HG02970 (cell line): ENCODE measurements at regions not wholly inside any gene's neighbourhood (a gene's known extent, or its start where the extent isn't known, plus 50 kb on each side); places are given as distances from the start of the nearest gene placed in this dataset.
"Not testable (repeated sequence)": the region's sequence is repeated elsewhere in the genome, so short reads cannot be mapped to it uniquely, and the experiment has no call there.

ENCODE experiments used
- ATAC-seq: cut with Tn5 transposase; IDR thresholded peaks from one replicate; pipeline ENCODE4 v1.9.1; 2021; ENCODE audit warnings: mild to moderate bottlenecking, moderate library complexity, moderate number of reproducible peaks; ENCODE audit not compliant: unreplicated experiment, low FRiP score

GRCh38 chr3:6697722-6698121 is 163.2 kb upstream of the GRM7 start:
- no peak for ATAC-seq

GRCh38 chr3:6704817-6705216 is 156.1 kb upstream of the GRM7 start:
- not testable (repeated sequence) for ATAC-seq

GRCh38 chr3:6706777-6707176 is 154.1 kb upstream of the GRM7 start:
- no peak for ATAC-seq

GRCh38 chr3:6709178-6709577 is 151.7 kb upstream of the GRM7 start:
- no peak for ATAC-seq

GRCh38 chr3:6714962-6715361 is 146.0 kb upstream of the GRM7 start:
- no peak for ATAC-seq

GRCh38 chr3:6716420-6716819 is 144.5 kb upstream of the GRM7 start:
- no peak for ATAC-seq

GRCh38 chr3:6717026-6717943 is 143.6 kb upstream of the GRM7 start:
- ATAC-seq = peak; percentile 95

GRCh38 chr3:6719999-6720398 is 140.9 kb upstream of the GRM7 start:
- no peak for ATAC-seq

- ATAC-seq = no peak
Observed at GRCh38 chr3:6721491-6721890, 139.4 kb upstream of the GRM7 start.

- no peak for ATAC-seq
Observed at GRCh38 chr3:6723205-6723604, 137.7 kb upstream of the GRM7 start.

- ATAC-seq = no peak
Observed at GRCh38 chr3:6726811-6727210, 134.1 kb upstream of the GRM7 start.

- no peak for ATAC-seq
Observed at GRCh38 chr3:6732807-6733206, 128.1 kb upstream of the GRM7 start.

GRCh38 chr3:6733699-6734394 is 127.1 kb upstream of the GRM7 start:
- no peak for ATAC-seq

- no peak for ATAC-seq
Observed at GRCh38 chr3:6734395-6734746, 126.5 kb upstream of the GRM7 start.

GRCh38 chr3:6736836-6737629 is 123.9 kb upstream of the GRM7 start:
- ATAC-seq = no peak

- no peak for ATAC-seq
Observed at GRCh38 chr3:6737630-6738029, 123.3 kb upstream of the GRM7 start.

GRCh38 chr3:6739288-6739687 is 121.6 kb upstream of the GRM7 start:
- no peak for ATAC-seq

- ATAC-seq = no peak
Observed at GRCh38 chr3:6743067-6743720, 117.7 kb upstream of the GRM7 start.

- no peak for ATAC-seq
Observed at GRCh38 chr3:6746443-6746842, 114.5 kb upstream of the GRM7 start.

- no peak for ATAC-seq
Observed at GRCh38 chr3:6747017-6747416, 113.9 kb upstream of the GRM7 start.

GRCh38 chr3:6750782-6751181 is 110.1 kb upstream of the GRM7 start:
- no peak for ATAC-seq
